Astrocyte of the hippocampus (primary cell): ENCODE measurements at regions not wholly inside any gene's neighbourhood (a gene's known extent, or its start where the extent isn't known, plus 50 kb on each side); places are given as distances from the start of the nearest gene placed in this dataset.
"Not testable (repeated sequence)": the region's sequence is repeated elsewhere in the genome, so short reads cannot be mapped to it uniquely, and the experiment has no call there.

Experiments used
- DNase-seq: peaks from one replicate; pipeline ENCODE4 v3.0.0; 2011; ENCODE audit warnings: low read depth, low spot score

DNA sequence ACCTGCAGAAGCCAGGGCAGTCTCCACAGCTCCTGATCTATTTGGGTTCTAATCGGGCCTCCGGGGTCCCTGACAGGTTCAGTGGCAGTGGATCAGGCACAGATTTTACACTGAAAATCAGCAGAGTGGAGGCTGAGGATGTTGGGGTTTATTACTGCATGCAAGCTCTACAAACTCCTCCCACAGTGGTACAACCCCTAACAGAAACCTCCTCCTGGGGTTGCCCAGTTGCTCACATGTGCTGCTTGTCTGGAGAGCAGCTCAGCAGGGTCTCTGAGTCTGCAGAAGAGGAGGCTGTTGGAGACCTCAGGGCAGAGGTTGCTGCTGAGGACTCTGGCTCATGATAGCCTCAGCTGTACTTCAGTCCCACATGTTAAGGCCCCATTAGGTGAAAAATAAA, 1269.1 kb downstream of the RPIA start:
- DNase-seq, result not testable (repeated sequence)

GRCh38 chr2:89968567-89968966, 1277.1 kb downstream of the RPIA start:
- not testable (repeated sequence) for DNase-seq

- DNase-seq, result not testable (repeated sequence)
Measured at GRCh38 chr2:89969190-89969589, 1277.7 kb downstream of the RPIA start.

- DNase-seq, result not testable (repeated sequence)
Measured at GRCh38 chr2:89973849-89974248, 1282.4 kb downstream of the RPIA start.

GRCh38 chr2:89979826-89980537, 1288.5 kb downstream of the RPIA start:
- DNase-seq, result not testable (repeated sequence)

GRCh38 chr2:89982246-89982645, 1290.8 kb downstream of the RPIA start:
- not testable (repeated sequence) for DNase-seq

DNA sequence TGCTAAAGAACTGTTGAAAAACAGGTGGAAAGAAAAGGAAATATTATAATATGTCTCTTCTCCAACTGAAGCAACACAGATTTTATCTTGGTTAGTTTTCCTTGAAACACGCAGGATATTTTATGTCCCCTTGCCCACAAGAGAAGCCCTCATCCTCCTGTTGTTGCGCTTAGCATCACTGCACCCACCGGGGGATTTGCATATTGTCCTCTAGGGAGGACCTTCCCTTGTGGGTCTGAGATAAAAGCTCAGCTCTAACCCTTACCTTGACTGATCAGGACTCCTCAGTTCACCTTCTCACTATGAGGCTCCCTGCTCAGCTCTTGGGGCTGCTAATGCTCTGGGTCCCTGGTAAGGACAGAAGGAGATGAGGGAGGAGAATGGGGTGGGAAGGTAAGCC, 1294.2 kb downstream of the RPIA start:
- DNase-seq, result not testable (repeated sequence)

GRCh38 chr2:89986532-89986931, 1295.1 kb downstream of the RPIA start:
- DNase-seq, result not testable (repeated sequence)

DNA sequence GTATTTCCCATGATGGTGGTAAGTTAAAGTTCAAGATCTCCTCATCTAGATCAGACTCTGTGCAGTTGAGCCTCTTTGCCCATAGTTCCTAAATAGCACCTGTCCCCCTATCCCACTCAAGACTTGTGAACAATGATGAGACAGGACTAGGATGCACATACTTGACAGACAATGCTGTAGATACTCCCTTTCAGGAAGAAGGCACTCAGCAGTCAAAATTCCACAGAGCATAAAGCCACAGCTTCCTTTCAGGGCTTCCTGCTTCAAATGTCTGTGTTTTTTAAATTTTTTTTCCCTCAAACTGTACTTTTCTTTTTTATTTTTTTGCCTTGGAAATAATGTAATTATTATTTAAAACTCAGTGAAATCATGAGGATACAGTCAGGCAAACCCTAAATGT, 1305.3 kb downstream of the RPIA start:
- DNase-seq, result not testable (repeated sequence)

GRCh38 chr2:90004553-90004952, 1313.1 kb downstream of the RPIA start:
- DNase-seq, result not testable (repeated sequence)

- not testable (repeated sequence) for DNase-seq
Measured at GRCh38 chr2:90010442-90011100, 1319.1 kb downstream of the RPIA start.

DNA sequence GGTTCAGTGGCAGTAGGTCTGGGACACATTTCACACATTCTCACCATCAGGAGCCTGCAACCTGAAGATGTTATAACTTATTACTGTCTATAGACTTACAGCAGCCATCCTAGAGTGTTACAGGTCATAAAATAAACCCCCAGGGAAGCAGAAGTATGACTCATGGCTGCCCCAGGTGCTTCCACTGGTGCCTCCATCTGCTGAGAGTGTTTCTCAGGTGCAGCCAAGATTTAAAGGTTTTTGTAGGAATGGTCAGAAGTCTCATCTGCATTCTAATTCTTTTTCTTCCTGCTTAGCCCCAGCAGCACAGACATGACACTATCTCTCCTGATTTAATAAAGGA, 1319.6 kb downstream of the RPIA start:
- DNase-seq, result not testable (repeated sequence)

DNA sequence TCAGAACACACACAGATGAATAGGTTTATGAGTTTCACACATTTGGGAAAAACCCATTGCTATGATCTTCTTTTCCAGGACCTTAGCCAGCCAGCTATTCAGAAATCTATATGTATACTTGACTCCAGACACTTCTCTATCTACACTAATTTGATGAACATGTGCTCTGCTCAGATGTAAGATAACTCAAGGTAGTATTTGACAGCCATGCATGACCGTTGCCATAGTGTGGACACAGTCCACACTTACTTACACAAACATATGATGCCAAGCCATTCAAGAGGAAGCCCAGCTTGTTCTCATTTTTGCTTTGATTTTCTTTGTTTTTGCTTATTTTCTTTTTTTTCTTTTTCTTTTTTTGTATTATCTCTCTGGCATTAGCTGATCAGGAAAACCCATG, 1328.4 kb downstream of the RPIA start:
- not testable (repeated sequence) for DNase-seq

DNA sequence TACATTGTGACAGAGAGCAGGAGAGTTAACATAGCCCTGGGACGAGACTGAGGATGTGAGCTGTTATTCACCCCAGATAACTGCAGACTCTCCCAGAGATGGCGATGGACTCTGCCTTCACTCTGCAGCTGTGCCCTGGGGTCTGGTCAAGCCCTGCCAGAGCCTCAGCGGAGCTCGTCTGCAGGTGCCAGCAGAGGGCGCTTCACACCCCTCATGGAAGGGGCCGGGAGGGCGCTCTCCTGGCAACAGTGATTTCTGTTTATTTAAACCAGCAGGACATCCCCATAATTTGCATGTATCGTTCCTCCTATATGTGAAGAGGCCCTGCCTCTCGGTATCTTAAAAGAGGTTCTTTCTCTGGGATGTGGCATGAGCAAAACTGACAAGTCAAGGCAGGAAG, 1329.8 kb downstream of the RPIA start:
- not testable (repeated sequence) for DNase-seq

- DNase-seq, result not testable (repeated sequence)
Measured at GRCh38 chr2:90027231-90027643, 1335.8 kb downstream of the RPIA start.

DNA sequence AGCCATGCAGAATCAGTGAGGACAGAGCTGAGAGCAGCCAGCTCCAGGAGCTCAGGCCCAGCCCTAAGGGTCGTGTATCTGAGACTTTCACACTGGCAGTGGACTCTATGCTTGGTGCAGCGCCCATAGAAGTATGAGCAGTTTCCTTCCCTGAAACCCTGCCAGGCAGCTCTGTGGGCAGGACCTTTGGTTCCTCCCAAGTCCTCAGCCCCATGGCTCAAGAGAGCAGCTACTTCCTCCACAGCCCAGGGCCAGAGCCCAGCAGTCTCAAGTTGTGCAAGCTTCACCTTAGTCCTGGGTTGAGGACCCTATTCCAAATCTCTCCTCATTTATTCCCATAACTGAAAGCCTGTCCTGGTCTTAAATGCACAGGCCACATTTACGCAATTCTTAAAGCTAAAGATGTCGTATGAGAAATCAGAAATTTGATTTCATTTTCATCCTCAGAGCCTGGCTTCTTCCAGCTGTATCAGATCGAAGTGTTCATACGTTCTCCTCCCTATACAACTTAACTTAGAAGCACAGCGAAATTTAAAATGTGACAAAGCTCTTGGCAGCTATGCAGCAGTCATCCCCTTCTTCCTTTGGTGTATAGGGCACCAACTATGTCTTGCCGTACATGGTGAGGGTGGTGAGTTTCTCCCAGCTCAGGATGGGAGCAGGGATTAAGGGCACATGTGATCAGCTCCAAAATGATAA, 1337.1 kb downstream of the RPIA start:
- DNase-seq, result not testable (repeated sequence)

DNA sequence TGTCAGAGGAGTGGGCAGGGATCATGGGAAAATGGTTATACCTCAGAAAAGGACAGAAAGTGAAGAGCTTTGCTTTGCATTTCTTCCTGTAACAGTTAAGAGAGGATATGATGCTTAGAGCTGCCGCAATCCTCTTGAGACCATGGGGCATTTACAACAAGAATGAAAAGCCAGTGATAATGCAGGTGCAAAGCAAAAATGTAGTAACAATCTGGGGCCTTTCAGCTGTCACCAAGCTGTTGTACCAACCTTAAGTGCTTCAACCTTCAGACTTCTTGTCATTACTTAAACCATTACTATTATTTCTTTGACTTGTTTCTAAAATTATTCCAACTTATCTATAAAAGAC, 1337.6 kb downstream of the RPIA start:
- DNase-seq, result not testable (repeated sequence)

- DNase-seq, result not testable (repeated sequence)
Measured at GRCh38 chr2:90032269-90032668, 1340.8 kb downstream of the RPIA start.

GRCh38 chr2:90036335-90036734, 1344.9 kb downstream of the RPIA start:
- DNase-seq, result not testable (repeated sequence)

GRCh38 chr2:90039093-90039492, 1347.6 kb downstream of the RPIA start:
- not testable (repeated sequence) for DNase-seq

GRCh38 chr2:90047776-90048175, 1356.3 kb downstream of the RPIA start:
- not testable (repeated sequence) for DNase-seq

- not testable (repeated sequence) for DNase-seq
Measured at GRCh38 chr2:90052113-90052631, 1360.7 kb downstream of the RPIA start.
